ENCODE measurements at regions not wholly inside any gene's neighbourhood (a gene's known extent, or its start where the extent isn't known, plus 50 kb on each side); places are given as distances from the start of the nearest gene placed in this dataset.

GRCh38 chr7:46212425-46213153, 291.5 kb upstream of the IGFBP3 start:
- in situ Hi-C loops (cut with MboI), result no loop called here
- Histone ChIP-seq H3K9me2 (ENCODE audit: insufficient read depth) (no peaks in the 10 kb centered on the region), H3K27ac (no peak overlapping the region), H3K4me1 (ENCODE audit: insufficient read depth) (no peaks in the 10 kb centered on the region), H3K36me3 (ENCODE audit: low read depth) (no peaks in the 10 kb centered on the region), H3K79me2 (ENCODE audit: insufficient read depth) (no peaks in the 10 kb centered on the region), H3K9me3 (ENCODE audit: low read depth) (no peaks in the 10 kb centered on the region), H3K9ac (no peak overlapping the region), H3K4me2 (ENCODE audit: unreplicated experiment) (no peak overlapping the region), H3K27me3 (replicated peaks; ENCODE audit: insufficient read depth) (no peaks in the 10 kb centered on the region), H2AFZ (no peak overlapping the region), H4K20me1 (ENCODE audit: insufficient read depth) (no peaks in the 10 kb centered on the region), H3K4me3 (no peak overlapping the region), H3F3A (ENCODE audit: insufficient read depth) (no peaks in the 10 kb centered on the region)
- no peak for DNase-seq
- TF ChIP-seq EZH2 (IDR thresholded peaks at IDR 0.05; ENCODE audit: insufficient read depth, poor library complexity, severe bottlenecking) (no peak), EZH2phosphoT487 (IDR thresholded peaks at IDR 0.05; ENCODE audit: insufficient read depth, low read depth) (no peak)
- 70 to 77% methylated on average over 7 to 8 of the region's 8 CpGs for WGBS, 2 experiments (ENCODE audit: low coverage in 1 of 2, low lambda C conversion rate in 2 of 2, missing lambda C conversion rate in 2 of 2)

DNA sequence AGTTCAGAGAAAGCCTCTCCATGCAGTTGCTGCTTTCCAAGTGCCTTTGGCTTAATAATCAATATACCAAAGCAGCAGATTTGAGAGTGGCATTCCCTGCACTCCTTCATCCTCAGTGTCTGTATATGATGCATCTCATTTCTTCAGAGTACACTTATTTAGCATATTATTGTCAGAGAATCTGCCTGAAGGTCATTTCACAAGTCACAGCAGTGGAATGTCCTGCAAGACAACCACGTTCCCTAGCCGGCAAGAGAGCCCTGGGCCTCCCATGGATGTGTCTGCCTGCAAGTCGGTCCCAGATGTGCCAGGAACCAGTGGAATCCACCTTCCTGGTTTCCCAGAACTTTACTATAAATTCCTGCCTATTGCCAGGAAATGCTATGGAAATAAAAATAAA, 289.4 kb upstream of the IGFBP3 start:
- TF ChIP-seq EZH2phosphoT487 (IDR thresholded peaks at IDR 0.05; ENCODE audit: insufficient read depth, low read depth) (no peak), EZH2 (IDR thresholded peaks at IDR 0.05; ENCODE audit: insufficient read depth, poor library complexity, severe bottlenecking) (no peak)
- H3K9ac ChIP-seq, result no peak overlapping the region
- H3K4me3 ChIP-seq, result no peak overlapping the region
- no peaks in the 10 kb centered on the region for H3K79me2 ChIP-seq (ENCODE audit: insufficient read depth)
- no peak overlapping the region for H3K27ac ChIP-seq
- peak; percentile 45 for DNase-seq
- no peaks in the 10 kb centered on the region for H3K9me2 ChIP-seq (ENCODE audit: insufficient read depth)
- H3K4me1 ChIP-seq (ENCODE audit: insufficient read depth), result no peaks in the 10 kb centered on the region
- 60 to 63% methylated on average over 3 of the region's 3 CpGs for WGBS, 2 experiments (ENCODE audit: low coverage in 1 of 2, low lambda C conversion rate in 2 of 2, missing lambda C conversion rate in 2 of 2)
- no peaks in the 10 kb centered on the region for H3F3A ChIP-seq (ENCODE audit: insufficient read depth)
- no peak overlapping the region for H3K4me2 ChIP-seq (ENCODE audit: unreplicated experiment)
- no peaks in the 10 kb centered on the region for H3K36me3 ChIP-seq (ENCODE audit: low read depth)
- H3K27me3 ChIP-seq (replicated peaks; ENCODE audit: insufficient read depth), result no peaks in the 10 kb centered on the region
- no peak overlapping the region for H2AFZ ChIP-seq
- in situ Hi-C loops (cut with MboI), result no loop called here
- no peaks in the 10 kb centered on the region for H4K20me1 ChIP-seq (ENCODE audit: insufficient read depth)
- H3K9me3 ChIP-seq (ENCODE audit: low read depth), result no peaks in the 10 kb centered on the region

- no peak overlapping the region for H2AFZ ChIP-seq
- H3K4me3 ChIP-seq, result no peak overlapping the region
- no peak for DNase-seq
- no peak for TF ChIP-seq EZH2 (IDR thresholded peaks at IDR 0.05; ENCODE audit: insufficient read depth, poor library complexity, severe bottlenecking)
- TF ChIP-seq EZH2phosphoT487 (IDR thresholded peaks at IDR 0.05; ENCODE audit: insufficient read depth, low read depth), result no peak
- 98% methylated on average over 9 of the region's 9 CpGs for WGBS, 2 experiments (ENCODE audit: low coverage in 1 of 2, low lambda C conversion rate in 2 of 2, missing lambda C conversion rate in 2 of 2)
- no peaks in the 10 kb centered on the region for H4K20me1 ChIP-seq (ENCODE audit: insufficient read depth)
- no peaks in the 10 kb centered on the region for H3K36me3 ChIP-seq (ENCODE audit: low read depth)
- no peak overlapping the region for H3K9ac ChIP-seq
- no peaks in the 10 kb centered on the region for H3K79me2 ChIP-seq (ENCODE audit: insufficient read depth)
- no peaks in the 10 kb centered on the region for H3K9me2 ChIP-seq (ENCODE audit: insufficient read depth)
- H3K27me3 ChIP-seq (replicated peaks; ENCODE audit: insufficient read depth), result no peaks in the 10 kb centered on the region
- no peaks in the 10 kb centered on the region for H3F3A ChIP-seq (ENCODE audit: insufficient read depth)
- H3K4me2 ChIP-seq (ENCODE audit: unreplicated experiment), result no peak overlapping the region
- H3K27ac ChIP-seq, result no peak overlapping the region
- in situ Hi-C loops (cut with MboI), result no loop called here
- no peaks in the 10 kb centered on the region for H3K9me3 ChIP-seq (ENCODE audit: low read depth)
- no peaks in the 10 kb centered on the region for H3K4me1 ChIP-seq (ENCODE audit: insufficient read depth)
Observed at GRCh38 chr7:46209611-46210388, 288.7 kb upstream of the IGFBP3 start.

DNA sequence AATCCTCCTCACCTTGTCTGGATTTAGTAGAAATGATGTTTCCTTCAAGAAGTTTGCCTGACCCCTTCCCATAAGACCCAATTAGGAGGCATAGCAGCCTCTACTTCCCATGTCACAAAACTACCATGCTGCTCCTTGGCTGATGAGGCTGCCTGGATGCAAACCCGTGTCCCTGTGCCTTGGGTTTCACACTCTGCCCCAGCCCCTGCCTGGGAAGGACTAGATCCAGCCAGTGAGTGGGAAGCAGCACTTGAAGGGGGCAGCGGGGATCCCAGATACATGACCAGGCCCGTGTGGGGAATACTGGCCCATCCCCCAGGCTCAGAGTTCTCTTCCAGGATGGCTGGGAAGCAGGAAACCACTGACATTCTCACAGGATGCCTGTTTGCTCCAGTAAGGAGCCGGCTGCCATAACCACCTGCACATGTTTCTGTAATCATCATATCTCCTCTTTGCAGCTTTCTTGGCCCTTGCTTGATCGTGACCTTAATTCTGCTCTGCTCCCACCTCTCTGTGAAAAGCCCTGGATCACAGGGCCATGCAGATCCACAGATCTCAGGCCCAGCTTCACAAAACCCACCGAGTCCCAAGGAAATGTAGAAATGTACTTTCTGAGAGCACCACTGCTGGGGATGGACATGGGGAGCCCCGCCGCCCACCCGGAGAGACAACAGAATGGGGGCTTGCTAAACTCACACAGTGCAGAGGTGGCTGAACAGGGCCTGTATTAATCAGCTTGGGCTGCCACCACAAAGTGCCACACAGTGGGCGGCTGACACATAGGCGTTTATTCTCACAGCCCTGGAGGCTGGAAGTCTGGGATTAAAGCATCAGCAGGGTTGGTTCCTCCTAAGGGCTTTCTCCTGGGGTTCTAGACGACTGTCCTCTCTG, 287.8 kb upstream of the IGFBP3 start:
- Histone ChIP-seq H3K4me1 (ENCODE audit: insufficient read depth) (no peaks in the 10 kb centered on the region), H3K9me2 (ENCODE audit: insufficient read depth) (no peaks in the 10 kb centered on the region), H2AFZ (no peak overlapping the region), H3K27me3 (replicated peaks; ENCODE audit: insufficient read depth) (no peaks in the 10 kb centered on the region), H3F3A (ENCODE audit: insufficient read depth) (no peaks in the 10 kb centered on the region), H4K20me1 (ENCODE audit: insufficient read depth) (no peaks in the 10 kb centered on the region), H3K79me2 (ENCODE audit: insufficient read depth) (no peaks in the 10 kb centered on the region), H3K9me3 (ENCODE audit: low read depth) (no peaks in the 10 kb centered on the region), H3K27ac (no peak overlapping the region), H3K9ac (no peak overlapping the region), H3K4me2 (ENCODE audit: unreplicated experiment) (no peak overlapping the region), H3K4me3 (no peak overlapping the region), H3K36me3 (ENCODE audit: low read depth) (no peaks in the 10 kb centered on the region)
- in situ Hi-C loops (cut with MboI), result no loop called here
- DNase-seq, result peak; percentile 16
- no peak for TF ChIP-seq EZH2 (IDR thresholded peaks at IDR 0.05; ENCODE audit: insufficient read depth, poor library complexity, severe bottlenecking)
- TF ChIP-seq EZH2phosphoT487 (IDR thresholded peaks at IDR 0.05; ENCODE audit: insufficient read depth, low read depth), result no peak
- WGBS, 2 experiments (ENCODE audit: low coverage in 1 of 2, low lambda C conversion rate in 2 of 2, missing lambda C conversion rate in 2 of 2), result 82 to 83% methylated on average over 12 of the region's 12 CpGs

Data from GM23248 (cell line).